H9 (cell line): ENCODE measurements at regions not wholly inside any gene's neighbourhood (a gene's known extent, or its start where the extent isn't known, plus 50 kb on each side); places are given as distances from the start of the nearest gene placed in this dataset.

Experiments
- DNase-seq: peaks from one replicate; pipeline ENCODE4 v3.0.0-alpha.2; 2017
- H2AFZ ChIP-seq: one replicate; pipeline ENCODE4 v1.6.1; 2013; ENCODE audit warnings: mild to moderate bottlenecking, low read length, control low read depth, moderate library complexity
- H2AK5ac ChIP-seq: 2 replicates; pipeline ENCODE4 v1.6.1; 2013; ENCODE audit warnings: low read length, control low read depth, mixed read lengths; ENCODE audit not compliant: insufficient read length
- H2BK120ac ChIP-seq: one replicate; pipeline ENCODE4 v1.6.1; 2013; ENCODE audit warnings: low read depth, mild to moderate bottlenecking, low read length, control low read depth, inconsistent platforms; ENCODE audit not compliant: poor library complexity, severe bottlenecking
- H2BK12ac ChIP-seq: 2 replicates; pipeline ENCODE4 v1.6.1; 2013; ENCODE audit warnings: low read length, control low read depth, mixed read lengths, low read depth; ENCODE audit not compliant: insufficient read length
- H2BK15ac ChIP-seq: 2 replicates; pipeline ENCODE4 v1.6.1; 2013; ENCODE audit warnings: low read depth, low read length, control low read depth
- H2BK20ac ChIP-seq: one replicate; pipeline ENCODE4 v1.6.1; 2013; ENCODE audit warnings: low read depth, mild to moderate bottlenecking, low read length, control low read depth, inconsistent platforms; ENCODE audit not compliant: poor library complexity, severe bottlenecking
- H2BK5ac ChIP-seq: 2 replicates; pipeline ENCODE4 v1.6.1; 2013; ENCODE audit warnings: low read length, control low read depth, mixed read lengths; ENCODE audit not compliant: insufficient read length
- H3K14ac ChIP-seq: 2 replicates; pipeline ENCODE4 v1.6.1; 2013; ENCODE audit warnings: low read length, control low read depth; ENCODE audit not compliant: insufficient read depth
- H3K18ac ChIP-seq: 2 replicates; pipeline ENCODE4 v1.6.1; 2013; ENCODE audit warnings: low read depth, mild to moderate bottlenecking, mixed read lengths, low read length, control low read depth; ENCODE audit not compliant: insufficient read length
- H3K23ac ChIP-seq: 2 replicates; pipeline ENCODE4 v1.6.1; 2013; ENCODE audit warnings: low read length, control low read depth, mixed read lengths, low read depth; ENCODE audit not compliant: insufficient read length
- H3K23me2 ChIP-seq: 2 replicates; pipeline ENCODE4 v1.6.1; 2013; ENCODE audit warnings: low read depth, mild to moderate bottlenecking, mixed read lengths, low read length, control low read depth; ENCODE audit not compliant: insufficient read length, poor library complexity, severe bottlenecking
- H3K27ac ChIP-seq: 2 replicates; pipeline ENCODE4 v1.5.1; 2013; ENCODE audit warnings: low read length, control low read depth, mixed read lengths, low read depth; ENCODE audit not compliant: insufficient read length
- H3K27me3 ChIP-seq: 2 replicates; pipeline ENCODE4 v1.6.1; 2013; ENCODE audit warnings: low read length, control low read depth, inconsistent platforms; ENCODE audit not compliant: insufficient read depth
- H3K4ac ChIP-seq: 2 replicates; pipeline ENCODE4 v1.6.1; 2013; ENCODE audit warnings: low read depth, mild to moderate bottlenecking, control low read depth, inconsistent platforms, low read length, moderate library complexity
- H3K4me1 ChIP-seq: 2 replicates; pipeline ENCODE4 v1.6.1; 2013; ENCODE audit warnings: low read length, control low read depth, inconsistent platforms; ENCODE audit not compliant: insufficient read depth
- H3K4me2 ChIP-seq: 2 replicates; pipeline ENCODE4 v1.6.1; 2013; ENCODE audit warnings: low read length, control low read depth, mixed read lengths; ENCODE audit not compliant: insufficient read length, insufficient read depth
- H3K56ac ChIP-seq: 2 replicates; pipeline ENCODE4 v1.6.1; 2013; ENCODE audit warnings: low read depth, mild to moderate bottlenecking, mixed read lengths, low read length, control low read depth; ENCODE audit not compliant: insufficient read length
- H3K79me1 ChIP-seq: 2 replicates; pipeline ENCODE4 v1.6.1; 2013; ENCODE audit warnings: low read depth, mild to moderate bottlenecking, moderate library complexity, low read length, control low read depth, inconsistent platforms; ENCODE audit not compliant: insufficient read depth, poor library complexity, severe bottlenecking
- H3K79me2 ChIP-seq: 2 replicates; pipeline ENCODE4 v1.6.1; 2013; ENCODE audit warnings: low read length, control low read depth, inconsistent platforms; ENCODE audit not compliant: insufficient read depth
- H3K9ac ChIP-seq: 2 replicates; pipeline ENCODE4 v1.6.1; 2013; ENCODE audit warnings: low read length, control low read depth, mixed read lengths; ENCODE audit not compliant: insufficient read length; ENCODE audit errors: extremely low read depth
- H3K9me3 ChIP-seq: one replicate; pipeline ENCODE4 v1.6.1; 2013; ENCODE audit warnings: low read depth, low read length, inconsistent platforms; ENCODE audit not compliant: control insufficient read depth
- H3T11ph ChIP-seq: one replicate; pipeline ENCODE4 v1.6.1; 2013; ENCODE audit warnings: mild to moderate bottlenecking, low read length, control low read depth, inconsistent platforms
- H4K20me1 ChIP-seq: one replicate; pipeline ENCODE4 v1.6.1; 2013; ENCODE audit not compliant: control insufficient read depth, insufficient read length, insufficient read depth
- H4K5ac ChIP-seq: 2 replicates; pipeline ENCODE4 v1.6.1; 2013; ENCODE audit warnings: low read depth, mild to moderate bottlenecking, mixed read lengths, low read length, control low read depth; ENCODE audit not compliant: insufficient read length
- H4K8ac ChIP-seq: replicated peaks from 2 replicates; pipeline ENCODE4 v1.6.1; 2013; ENCODE audit warnings: low read length, control low read depth, mixed read lengths, low read depth; ENCODE audit not compliant: insufficient read length
- H4K91ac ChIP-seq: 2 replicates; pipeline ENCODE4 v1.6.1; 2013; ENCODE audit warnings: low read depth, mild to moderate bottlenecking, moderate library complexity, mixed read lengths, low read length, control low read depth; ENCODE audit not compliant: insufficient read length
- H3K27ac Mint-ChIP-seq, 3 experiments: 2 replicates in 2 of 3; 3 replicates in 1 of 3; pipeline ENCODE4 v1.8.0; 2020 to 2021; ENCODE audit warnings: mixed read lengths in 3 of 3, mild to moderate bottlenecking in 1 of 3, moderate library complexity in 1 of 3
- H3K27me3 Mint-ChIP-seq: 2 replicates; pipeline ENCODE4 v1.8.0; 2021; ENCODE audit warnings: low read depth, mild to moderate bottlenecking, moderate library complexity, mixed read lengths
- H3K36me3 Mint-ChIP-seq, 3 experiments: 2 replicates in 2 of 3; 3 replicates in 1 of 3; pipeline ENCODE4 v1.8.0; 2020 to 2021; ENCODE audit warnings: low read depth in 3 of 3, mixed read lengths in 3 of 3; ENCODE audit not compliant: insufficient read depth in 1 of 3
- H3K4me1 Mint-ChIP-seq, 2 experiments: 2 replicates each; pipeline ENCODE4 v1.8.0; 2020; ENCODE audit warnings: mixed read lengths in 2 of 2
- H3K4me3 Mint-ChIP-seq, 2 experiments: 2 replicates in 1 of 2; 3 replicates in 1 of 2; pipeline ENCODE4 v1.8.0; 2020 to 2021; ENCODE audit warnings: mild to moderate bottlenecking in 2 of 2, mixed read lengths in 2 of 2, moderate library complexity in 1 of 2
- H3K9me3 Mint-ChIP-seq, 2 experiments: 2 replicates in 1 of 2; 3 replicates in 1 of 2; pipeline ENCODE4 v1.8.0; 2020; ENCODE audit warnings: mild to moderate bottlenecking in 2 of 2, mixed read lengths in 2 of 2, moderate library complexity in 1 of 2
- CTCF ChIP-seq: fragments of 200-600 bp; sonication (generic); conservative IDR thresholded peaks from 3 replicates; pipeline ENCODE4 v1.8.0; 2021; ENCODE audit warnings: antibody characterized with exemption, mild to moderate bottlenecking
- WGBS: extraction: QIAGEN DNeasy Blood & Tissue Kit; methylation state at CpG from one replicate; pipeline ENCODE4 v1.1.7; 2013; ENCODE audit warnings: missing lambda C conversion rate, low lambda C conversion rate, mixed read lengths; ENCODE audit not compliant: insufficient read length; ENCODE audit errors: extremely low coverage; 5-methylcytosine and 5-hydroxymethylcytosine counted together

- WGBS: no CpG with 5 or more reads among the region's 7 CpGs
Measured at GRCh38 chr2:238686223-238686622, 161.7 kb upstream of the TWIST2 start.

More at GRCh38 chr2:238686223-238686622, 161.7 kb upstream of the TWIST2 start:
- H4K8ac ChIP-seq: no peak overlapping the region
- no peak overlapping the region for H3T11ph ChIP-seq
- no peak overlapping the region for H4K5ac ChIP-seq
- no peak overlapping the region for H4K91ac ChIP-seq
- H3K27ac ChIP-seq: no peak overlapping the region
- H3K27me3 ChIP-seq: no peaks in the 10 kb centered on the region
- H2BK5ac ChIP-seq: no peak overlapping the region
- H3K23me2 ChIP-seq: no peaks in the 10 kb centered on the region
- H2AFZ ChIP-seq: no peak overlapping the region
- H2BK12ac ChIP-seq: no peak overlapping the region
- H2BK15ac ChIP-seq: no peak overlapping the region
- no peak overlapping the region for H2BK20ac ChIP-seq
- H3K36me3 Mint-ChIP-seq: no peaks in the 10 kb centered on the region
- no peak overlapping the region for H3K18ac ChIP-seq
- H3K27me3 Mint-ChIP-seq: peaks cover 9% of the 10 kb centered on the region
- H3K79me1 ChIP-seq: no peaks in the 10 kb centered on the region
- no peak overlapping the region for H2BK120ac ChIP-seq
- H3K4me1 Mint-ChIP-seq: no peaks in the 10 kb centered on the region; a peak in 2 of 4 replicates
- H3K27ac Mint-ChIP-seq: no peak overlapping the region
- H3K4ac ChIP-seq: no peak overlapping the region
- no peaks in the 10 kb centered on the region for H3K9me3 ChIP-seq
- H3K4me2 ChIP-seq: no peak overlapping the region
- no peak overlapping the region for H3K56ac ChIP-seq
- H3K14ac ChIP-seq: no peak overlapping the region
- H3K9me3 Mint-ChIP-seq: no peaks in the 10 kb centered on the region; a peak in 1 of 5 replicates
- no peaks in the 10 kb centered on the region for H3K4me1 ChIP-seq
- no peaks in the 10 kb centered on the region for H3K79me2 ChIP-seq
- DNase-seq: no peak
- H4K20me1 ChIP-seq: no peaks in the 10 kb centered on the region
- H3K23ac ChIP-seq: no peak overlapping the region
- H3K4me3 Mint-ChIP-seq: no peak overlapping the region
- no peak overlapping the region for H3K9ac ChIP-seq
- no peak overlapping the region for H2AK5ac ChIP-seq
- no peak for TF ChIP-seq CTCF
